ENCODE measurements at regions not wholly inside any gene's neighbourhood (a gene's known extent, or its start where the extent isn't known, plus 50 kb on each side); places are given as distances from the start of the nearest gene placed in this dataset.
A peak's percentile ranks its signal among the peaks of the same experiment; 100 is the strongest.
"Not testable (repeated sequence)": the region's sequence is repeated elsewhere in the genome, so short reads cannot be mapped to it uniquely, and the experiment has no call there.

- DNase-seq, result no peak
These were observed 442.1 kb upstream of the NRP1 start for GRCh38 chr10:33776419-33777070.

DNA sequence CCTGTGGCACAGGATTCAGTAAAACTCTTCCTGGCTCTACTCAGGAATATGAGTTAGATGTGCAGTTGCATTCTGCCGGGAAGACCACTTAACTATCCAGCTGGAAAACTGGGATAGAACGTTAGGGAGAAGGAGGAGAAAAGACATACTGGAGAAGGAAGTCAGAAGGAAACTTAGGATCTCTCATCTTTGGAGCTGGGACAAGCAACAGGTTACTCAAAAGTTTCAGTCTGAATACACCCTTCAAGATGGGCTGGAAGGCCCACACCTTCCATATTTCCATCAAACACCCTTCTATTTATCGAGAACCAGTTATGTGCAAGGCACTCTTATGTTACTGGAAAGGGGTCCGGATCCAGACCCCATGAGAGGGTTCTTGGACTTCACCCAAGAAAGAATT, 440.4 kb upstream of the NRP1 start:
- no peak for DNase-seq

- DNase-seq, result no peak
These were observed 439.5 kb upstream of the NRP1 start for GRCh38 chr10:33773886-33774480.

- no peak for DNase-seq
These were observed 438.7 kb upstream of the NRP1 start for GRCh38 chr10:33773253-33773573.

DNA sequence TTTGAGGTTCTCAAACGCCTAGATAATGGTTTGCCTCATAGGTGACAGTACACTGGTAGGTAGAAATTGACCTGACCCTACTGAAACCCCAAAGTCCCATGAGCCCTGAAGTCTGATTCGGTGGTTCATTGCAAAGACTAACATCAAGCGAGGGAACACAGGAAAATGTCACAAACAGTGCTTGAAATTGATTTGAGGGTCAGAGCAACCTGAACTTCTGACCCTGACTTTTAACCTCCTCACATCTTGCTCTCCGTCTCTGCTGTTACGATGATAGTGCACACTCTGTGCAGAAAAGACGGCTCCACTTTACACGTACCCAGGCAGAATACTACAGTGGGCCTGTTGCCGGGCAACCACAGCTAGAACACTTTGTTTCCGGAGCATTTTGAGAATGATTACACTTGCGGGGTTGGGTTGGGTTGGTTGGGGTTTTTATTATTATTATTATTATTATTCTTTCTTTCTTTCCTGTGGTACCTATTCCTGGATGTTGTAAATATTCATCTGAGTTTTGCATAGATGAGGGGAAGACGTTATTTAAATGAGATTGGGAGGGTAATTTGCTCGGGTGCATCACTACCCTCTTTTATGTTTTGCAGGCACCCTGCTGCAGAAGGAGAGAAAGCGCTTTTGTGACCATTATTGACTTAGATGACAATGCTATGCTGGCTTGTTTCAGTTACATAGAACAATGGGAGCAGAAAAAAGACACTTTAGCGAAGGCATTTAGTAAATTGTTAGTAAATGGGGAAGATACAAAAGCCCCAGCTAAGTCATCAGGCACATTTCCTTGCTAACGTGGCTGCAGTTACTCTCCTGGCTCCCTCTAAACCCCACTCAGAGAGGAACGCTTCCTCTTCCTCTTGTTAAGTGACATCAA, 438.1 kb upstream of the NRP1 start:
- peak; percentile 89 for DNase-seq

DNA sequence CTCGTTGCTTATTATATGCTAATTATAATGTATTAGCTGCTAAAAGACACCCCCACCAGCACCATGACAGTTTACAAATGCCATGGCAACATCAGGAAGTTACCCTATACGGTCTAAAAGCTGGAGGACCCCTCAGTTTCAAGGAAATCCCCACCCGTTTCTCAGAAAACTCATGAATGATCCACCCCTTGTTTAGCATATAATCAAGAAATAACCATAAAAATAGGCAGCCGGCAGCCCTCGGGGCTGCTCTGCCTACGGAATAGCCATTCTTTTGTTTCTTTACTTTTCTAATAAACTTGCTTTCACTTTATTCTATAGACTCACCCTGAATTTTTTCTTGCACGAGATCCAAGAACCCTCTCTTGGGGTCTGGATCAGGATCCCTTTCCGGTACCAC, 437.4 kb upstream of the NRP1 start:
- not testable (repeated sequence) for DNase-seq

- DNase-seq, result no peak
These were observed 430.3 kb upstream of the NRP1 start for GRCh38 chr10:33764694-33765185.

GRCh38 chr10:33760056-33760943, 425.8 kb upstream of the NRP1 start:
- DNase-seq, result no peak

GRCh38 chr10:33759191-33759590, 424.7 kb upstream of the NRP1 start:
- DNase-seq, result no peak

- no peak for DNase-seq
These were observed 423.8 kb upstream of the NRP1 start for GRCh38 chr10:33758299-33758698.

DNA sequence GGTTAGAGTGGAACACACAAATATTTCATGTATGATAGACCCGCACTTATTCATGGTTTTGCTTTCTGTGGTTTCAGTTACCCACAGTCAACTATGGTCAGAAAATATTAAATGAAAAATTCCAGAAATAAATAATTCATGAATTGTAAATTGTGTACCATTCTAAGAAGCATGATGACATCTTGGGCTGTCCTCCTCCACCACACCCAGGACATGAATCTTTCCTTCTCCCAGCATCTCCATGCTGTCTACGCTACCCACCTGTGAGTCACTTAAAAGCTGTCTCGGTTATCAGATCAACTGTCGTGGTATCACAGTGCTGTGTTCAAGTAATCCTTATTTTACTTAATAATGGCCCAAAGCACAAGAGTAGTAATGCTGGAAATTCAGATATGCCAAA, 419.6 kb upstream of the NRP1 start:
- no peak for DNase-seq

DNA sequence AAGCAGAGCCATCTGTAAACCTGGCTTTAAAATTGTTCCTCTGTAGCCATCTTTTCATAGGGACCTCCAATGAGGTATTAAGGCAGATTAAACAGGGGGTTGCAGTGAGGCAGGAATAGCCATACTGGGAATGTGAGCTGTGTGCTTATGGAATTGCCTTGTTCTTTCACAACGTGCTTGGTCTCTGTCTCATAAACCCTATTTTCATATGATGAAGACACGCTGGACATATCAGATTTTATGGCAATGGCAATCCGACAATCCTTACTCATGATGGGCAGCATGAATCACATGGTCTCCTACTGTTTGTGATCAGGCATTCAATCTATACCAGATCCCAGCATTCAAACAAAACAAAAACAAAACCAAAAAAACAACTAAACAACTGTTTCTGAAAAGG, 418.9 kb upstream of the NRP1 start:
- DNase-seq, result no peak

GRCh38 chr10:33749790-33750189, 415.3 kb upstream of the NRP1 start:
- DNase-seq, result no peak

- no peak for DNase-seq
These were observed 414.7 kb upstream of the NRP1 start for GRCh38 chr10:33749067-33749735.

GRCh38 chr10:33746836-33747268, 412.4 kb upstream of the NRP1 start:
- DNase-seq, result no peak

DNA sequence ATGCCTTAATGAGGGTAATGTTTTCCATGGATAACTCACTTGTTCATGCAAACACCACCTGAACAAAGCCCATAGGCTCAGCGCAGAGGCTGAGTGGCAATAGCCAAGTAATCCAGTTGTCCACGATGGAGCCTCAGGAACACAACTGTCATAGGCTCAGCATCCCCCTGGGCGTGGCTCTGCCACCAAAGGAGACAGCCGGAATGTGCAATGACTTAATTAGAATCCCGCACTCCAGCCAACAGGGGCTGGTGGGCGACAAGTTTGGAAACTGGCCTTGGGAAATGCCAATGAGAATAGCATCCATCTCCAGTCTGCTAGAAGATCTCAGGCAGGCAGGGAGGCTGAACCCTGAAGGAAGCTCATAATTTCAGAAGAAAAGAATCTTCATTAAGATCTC, 411.7 kb upstream of the NRP1 start:
- no peak for DNase-seq

- DNase-seq, result no peak
These were observed 409.0 kb upstream of the NRP1 start for GRCh38 chr10:33743429-33743857.

GRCh38 chr10:33739031-33739430, 404.6 kb upstream of the NRP1 start:
- peak; percentile 79 for DNase-seq

GRCh38 chr10:33735464-33735923, 401.0 kb upstream of the NRP1 start:
- peak; percentile 31 for DNase-seq

- DNase-seq, result no peak
These were observed 400.1 kb upstream of the NRP1 start for GRCh38 chr10:33734393-33735155.

- DNase-seq, result no peak
These were observed 398.6 kb upstream of the NRP1 start for GRCh38 chr10:33733058-33733457.
